Prostate gland (tissue), 2 donors: ENCODE measurements at regions not wholly inside any gene's neighbourhood (a gene's known extent, or its start where the extent isn't known, plus 50 kb on each side); places are given as distances from the start of the nearest gene placed in this dataset.

Experiments
- CTCF ChIP-seq, 4 experiments: fragments of 200-600 bp in 2 of 4; fragments of 450-650 bp in 2 of 4; sonication (generic) in 2 of 4; IDR thresholded peaks; 1 replicate in 3 of 4; 2 replicates in 1 of 4; pipeline ENCODE4 v1.5.1; 2016 to 2019; ENCODE audit warnings: antibody characterized with exemption in 4 of 4, mild to moderate bottlenecking in 2 of 4, moderate library complexity in 2 of 4
- POLR2A ChIP-seq: fragments of 450-650 bp; IDR thresholded peaks from one replicate; pipeline ENCODE4 v1.6.1; 2016; ENCODE audit warnings: antibody characterized with exemption, mild to moderate bottlenecking
- POLR2AphosphoS5 ChIP-seq: sonication (generic); formaldehyde crosslinking; IDR thresholded peaks from one replicate; pipeline ENCODE4 v1.6.1; 2017; ENCODE audit warnings: antibody characterized with exemption

- TF ChIP-seq CTCF (IDR thresholded peaks at IDR 0.05) (no peak), POLR2AphosphoS5 (no peak), POLR2A (no peak)
Observed at GRCh38 chr4:19910861-19911525, 340.7 kb upstream of the SLIT2 start.
